ENCODE measurements at regions not wholly inside any gene's neighbourhood (a gene's known extent, or its start where the extent isn't known, plus 50 kb on each side); places are given as distances from the start of the nearest gene placed in this dataset.

- no peaks in the 10 kb centered on the region for H3K4me1 ChIP-seq (ENCODE audit: control insufficient read depth in 1 of 2, insufficient read depth in 2 of 2, low read length in 2 of 2)
- no peak for ATAC-seq (ENCODE audit: low FRiP score)
- DNase-seq, result no peak
- WGBS, 2 donors, result 57 to 60% methylated on average over 4 of the region's 4 CpGs
- intact Hi-C loops (cut with DNase I), result no loop called here
- H3K4me3 ChIP-seq (ENCODE audit: low read length in 2 of 2), result no peak overlapping the region
- H3K27me3 ChIP-seq (ENCODE audit: control insufficient read depth in 1 of 2, insufficient read depth in 2 of 2, low read length in 1 of 2), result no peaks in the 10 kb centered on the region
- no peaks in the 10 kb centered on the region for H3K9me3 ChIP-seq (ENCODE audit: control insufficient read depth, low read length)
- H3K27ac ChIP-seq (ENCODE audit: low read depth in 1 of 2, low read length in 2 of 2), result no peak overlapping the region
- H3K36me3 ChIP-seq (ENCODE audit: control insufficient read depth in 1 of 2, insufficient read depth in 2 of 2, low read length in 1 of 2), result no peaks in the 10 kb centered on the region
These were observed 189.8 kb upstream of the PLXNA2 start for GRCh38 chr1:208433971-208434370.

GRCh38 chr1:208437401-208437800 is 193.2 kb upstream of the PLXNA2 start:
- H3K27me3 ChIP-seq (ENCODE audit: control insufficient read depth in 1 of 2, insufficient read depth in 2 of 2, low read length in 1 of 2), result no peaks in the 10 kb centered on the region
- DNase-seq, result no peak
- no peaks in the 10 kb centered on the region for H3K4me1 ChIP-seq (ENCODE audit: control insufficient read depth in 1 of 2, insufficient read depth in 2 of 2, low read length in 2 of 2)
- H3K4me3 ChIP-seq (ENCODE audit: low read length in 2 of 2), result no peak overlapping the region
- intact Hi-C loops (cut with DNase I), result no loop called here
- no peaks in the 10 kb centered on the region for H3K9me3 ChIP-seq (ENCODE audit: control insufficient read depth, low read length)
- no peaks in the 10 kb centered on the region for H3K36me3 ChIP-seq (ENCODE audit: control insufficient read depth in 1 of 2, insufficient read depth in 2 of 2, low read length in 1 of 2)
- H3K27ac ChIP-seq (ENCODE audit: low read depth in 1 of 2, low read length in 2 of 2), result no peak overlapping the region
- ATAC-seq (ENCODE audit: low FRiP score), result no peak
- 84 to 89% methylated on average over 3 of the region's 3 CpGs for WGBS, 2 donors

GRCh38 chr1:208438112-208438699 is 194.0 kb upstream of the PLXNA2 start:
- DNase-seq, result no peak
- Histone ChIP-seq H3K9me3 (ENCODE audit: control insufficient read depth, low read length) (no peaks in the 10 kb centered on the region), H3K27ac (ENCODE audit: low read depth in 1 of 2, low read length in 2 of 2) (no peak overlapping the region), H3K36me3 (ENCODE audit: control insufficient read depth in 1 of 2, insufficient read depth in 2 of 2, low read length in 1 of 2) (no peaks in the 10 kb centered on the region), H3K27me3 (ENCODE audit: control insufficient read depth in 1 of 2, insufficient read depth in 2 of 2, low read length in 1 of 2) (no peaks in the 10 kb centered on the region), H3K4me1 (ENCODE audit: control insufficient read depth in 1 of 2, insufficient read depth in 2 of 2, low read length in 2 of 2) (no peaks in the 10 kb centered on the region), H3K4me3 (ENCODE audit: low read length in 2 of 2) (no peak overlapping the region)
- ATAC-seq (ENCODE audit: low FRiP score), result no peak
- WGBS, 2 donors, result 52 to 53% methylated on average over 2 of the region's 2 CpGs
- intact Hi-C loops (cut with DNase I), result no loop called here

- WGBS, 2 donors, result 71% methylated on average over 7 of the region's 7 CpGs
- no peaks in the 10 kb centered on the region for H3K4me1 ChIP-seq (ENCODE audit: control insufficient read depth in 1 of 2, insufficient read depth in 2 of 2, low read length in 2 of 2)
- DNase-seq, result no peak
- peaks cover 0 to 3% of the 10 kb centered on the region in 2 donors for H3K27me3 ChIP-seq (ENCODE audit: control insufficient read depth in 1 of 2, insufficient read depth in 2 of 2, low read length in 1 of 2)
- intact Hi-C loops (cut with DNase I), result no loop called here
- H3K36me3 ChIP-seq (ENCODE audit: control insufficient read depth in 1 of 2, insufficient read depth in 2 of 2, low read length in 1 of 2), result no peaks in the 10 kb centered on the region
- ATAC-seq (ENCODE audit: low FRiP score), result no peak
- no peak overlapping the region for H3K27ac ChIP-seq (ENCODE audit: low read depth in 1 of 2, low read length in 2 of 2)
- no peak overlapping the region for H3K4me3 ChIP-seq (ENCODE audit: low read length in 2 of 2)
- H3K9me3 ChIP-seq (ENCODE audit: control insufficient read depth, low read length), result no peaks in the 10 kb centered on the region
These were observed 201.6 kb upstream of the PLXNA2 start for GRCh38 chr1:208445758-208446203.

GRCh38 chr1:208446271-208446691 is 202.1 kb upstream of the PLXNA2 start:
- Histone ChIP-seq H3K4me1 (ENCODE audit: control insufficient read depth in 1 of 2, insufficient read depth in 2 of 2, low read length in 2 of 2) (no peaks in the 10 kb centered on the region), H3K9me3 (ENCODE audit: control insufficient read depth, low read length) (no peaks in the 10 kb centered on the region), H3K27ac (ENCODE audit: low read depth in 1 of 2, low read length in 2 of 2) (no peak overlapping the region), H3K27me3 (ENCODE audit: control insufficient read depth in 1 of 2, insufficient read depth in 2 of 2, low read length in 1 of 2) (peaks cover 0 to 3% of the 10 kb centered on the region in 2 donors), H3K4me3 (ENCODE audit: low read length in 2 of 2) (no peak overlapping the region), H3K36me3 (ENCODE audit: control insufficient read depth in 1 of 2, insufficient read depth in 2 of 2, low read length in 1 of 2) (no peaks in the 10 kb centered on the region)
- no peak for DNase-seq
- no peak for ATAC-seq (ENCODE audit: low FRiP score)
- intact Hi-C loops (cut with DNase I), result no loop called here
- 69 to 76% methylated on average over 5 of the region's 5 CpGs for WGBS, 2 donors

GRCh38 chr1:208448425-208448824 is 204.2 kb upstream of the PLXNA2 start:
- Histone ChIP-seq H3K27me3 (ENCODE audit: control insufficient read depth in 1 of 2, insufficient read depth in 2 of 2, low read length in 1 of 2) (peaks cover 0 to 3% of the 10 kb centered on the region in 2 donors), H3K4me3 (ENCODE audit: low read length in 2 of 2) (no peak overlapping the region), H3K27ac (ENCODE audit: low read depth in 1 of 2, low read length in 2 of 2) (no peak overlapping the region), H3K4me1 (ENCODE audit: control insufficient read depth in 1 of 2, insufficient read depth in 2 of 2, low read length in 2 of 2) (no peaks in the 10 kb centered on the region), H3K9me3 (ENCODE audit: control insufficient read depth, low read length) (no peaks in the 10 kb centered on the region), H3K36me3 (ENCODE audit: control insufficient read depth in 1 of 2, insufficient read depth in 2 of 2, low read length in 1 of 2) (no peaks in the 10 kb centered on the region)
- intact Hi-C loops (cut with DNase I), result no loop called here
- DNase-seq, result no peak
- no peak for ATAC-seq (ENCODE audit: low FRiP score)
- 96 to 99% methylated on average over 4 of the region's 4 CpGs for WGBS, 2 donors

- intact Hi-C loops (cut with DNase I), result no loop called here
- Histone ChIP-seq H3K4me1 (ENCODE audit: control insufficient read depth in 1 of 2, insufficient read depth in 2 of 2, low read length in 2 of 2) (no peaks in the 10 kb centered on the region), H3K27me3 (ENCODE audit: control insufficient read depth in 1 of 2, insufficient read depth in 2 of 2, low read length in 1 of 2) (peaks cover 0 to 3% of the 10 kb centered on the region in 2 donors), H3K27ac (ENCODE audit: low read depth in 1 of 2, low read length in 2 of 2) (no peak overlapping the region), H3K4me3 (ENCODE audit: low read length in 2 of 2) (no peak overlapping the region), H3K9me3 (ENCODE audit: control insufficient read depth, low read length) (no peaks in the 10 kb centered on the region), H3K36me3 (ENCODE audit: control insufficient read depth in 1 of 2, insufficient read depth in 2 of 2, low read length in 1 of 2) (no peaks in the 10 kb centered on the region)
- no peak for ATAC-seq (ENCODE audit: low FRiP score)
- WGBS, 2 donors, result 95 to 97% methylated on average over 7 of the region's 7 CpGs
- DNase-seq, result no peak
These were observed 205.8 kb upstream of the PLXNA2 start for GRCh38 chr1:208449951-208450350.

GRCh38 chr1:208450958-208451357 is 206.8 kb upstream of the PLXNA2 start:
- no peak for DNase-seq
- ATAC-seq (ENCODE audit: low FRiP score), result no peak
- no peak overlapping the region for H3K4me3 ChIP-seq (ENCODE audit: low read length in 2 of 2)

GRCh38 chr1:208455821-208456220 is 211.6 kb upstream of the PLXNA2 start:
- no peaks in the 10 kb centered on the region for H3K36me3 ChIP-seq (ENCODE audit: control insufficient read depth in 1 of 2, insufficient read depth in 2 of 2, low read length in 1 of 2)
- no peaks in the 10 kb centered on the region for H3K4me1 ChIP-seq (ENCODE audit: control insufficient read depth in 1 of 2, insufficient read depth in 2 of 2, low read length in 2 of 2)
- ATAC-seq (ENCODE audit: low FRiP score) (no peak), DNase-seq (no peak)
- H3K4me3 ChIP-seq (ENCODE audit: low read length in 2 of 2), result no peak overlapping the region
- H3K27ac ChIP-seq (ENCODE audit: low read depth in 1 of 2, low read length in 2 of 2), result no peak overlapping the region
- 87 to 88% methylated on average over 3 of the region's 3 CpGs for WGBS, 2 donors
- H3K27me3 ChIP-seq (ENCODE audit: control insufficient read depth in 1 of 2, insufficient read depth in 2 of 2, low read length in 1 of 2), result no peaks in the 10 kb centered on the region
- H3K9me3 ChIP-seq (ENCODE audit: control insufficient read depth, low read length), result no peaks in the 10 kb centered on the region
- intact Hi-C loops (cut with DNase I), result no loop called here

More at GRCh38 chr1:208450958-208451357, 206.8 kb upstream of the PLXNA2 start:
- 91 to 92% methylated on average over 10 of the region's 10 CpGs for WGBS, 2 donors
- H3K27me3 ChIP-seq (ENCODE audit: control insufficient read depth in 1 of 2, insufficient read depth in 2 of 2, low read length in 1 of 2), result peaks cover 0 to 3% of the 10 kb centered on the region in 2 donors
- H3K4me1 ChIP-seq (ENCODE audit: control insufficient read depth in 1 of 2, insufficient read depth in 2 of 2, low read length in 2 of 2), result no peaks in the 10 kb centered on the region
- intact Hi-C loops (cut with DNase I), result no loop called here
- H3K36me3 ChIP-seq (ENCODE audit: control insufficient read depth in 1 of 2, insufficient read depth in 2 of 2, low read length in 1 of 2), result no peaks in the 10 kb centered on the region
- H3K9me3 ChIP-seq (ENCODE audit: control insufficient read depth, low read length), result no peaks in the 10 kb centered on the region
- no peak overlapping the region for H3K27ac ChIP-seq (ENCODE audit: low read depth in 1 of 2, low read length in 2 of 2)
